ENCODE measurements at regions not wholly inside any gene's neighbourhood (a gene's known extent, or its start where the extent isn't known, plus 50 kb on each side); places are given as distances from the start of the nearest gene placed in this dataset.

DNA sequence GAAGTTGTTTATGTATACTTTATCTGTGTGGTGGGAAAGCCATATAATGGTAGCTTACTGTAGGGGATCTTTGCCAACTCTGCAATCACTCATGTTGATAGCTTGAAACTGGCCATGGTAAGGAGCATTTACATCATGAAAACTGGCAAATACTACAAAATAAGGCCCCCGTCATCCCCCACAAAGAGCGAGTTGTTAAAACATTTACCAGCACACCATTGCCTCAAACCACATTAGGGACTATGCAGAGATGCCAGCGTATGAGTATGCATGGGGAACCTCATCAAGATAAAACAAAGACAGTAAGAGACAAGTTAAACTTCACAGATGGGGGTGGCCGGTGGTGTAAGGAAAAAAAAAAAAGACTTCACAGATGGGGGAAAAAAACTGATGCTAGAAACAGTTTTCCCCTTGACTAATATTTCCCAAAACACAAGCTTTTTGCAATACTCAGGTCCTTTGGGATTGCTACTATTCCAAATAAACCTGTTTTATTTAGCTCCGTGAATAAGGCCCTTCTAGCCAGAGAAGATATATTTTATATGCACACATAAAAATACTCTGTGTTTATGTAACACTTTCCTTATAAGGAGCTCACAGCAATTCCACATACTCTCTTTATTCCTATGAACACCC is 70.6 kb upstream of the SERP2 start:
- WGBS, 2 donors (ENCODE audit: low coverage in 1 of 2), result 49 to 53% methylated on average over 4 to 5 of the region's 5 CpGs
- no peak for DNase-seq
- H3K36me3 ChIP-seq, result no peaks in the 10 kb centered on the region
- no peaks in the 10 kb centered on the region for H3K27me3 ChIP-seq
- intact Hi-C loops (cut with DNase I; ENCODE audit: low total_unique reads), result loop anchor here (10.0 kb wide), 2 partner anchors 78 to 132 kb away; no protein-coding TSS in a partner anchor
- TF ChIP-seq EP300 (IDR thresholded peaks at IDR 0.05; ENCODE audit: low read depth) (no peak), POLR2AphosphoS5 (IDR thresholded peaks at IDR 0.05) (peak in 2 of 3 donors; percentile 30 to 81)
- H3K27ac ChIP-seq, result peak overlapping the region; percentile 73 to 83 (median 78)
- no peaks in the 10 kb centered on the region for H3K9me3 ChIP-seq
- in situ Hi-C loops (cut with MboI; ENCODE audit: low pct_ligation_motif_present in 1 of 4, low pct_unique_long_range_greater_than_20kb in 1 of 4, low sequenced_read_pairs in 3 of 4), result no loop called here
- H3K4me3 ChIP-seq, result no peak overlapping the region
- H3K4me1 ChIP-seq, result peaks cover 14 to 74% (median 29%) of the 10 kb centered on the region in 4 donors

DNA sequence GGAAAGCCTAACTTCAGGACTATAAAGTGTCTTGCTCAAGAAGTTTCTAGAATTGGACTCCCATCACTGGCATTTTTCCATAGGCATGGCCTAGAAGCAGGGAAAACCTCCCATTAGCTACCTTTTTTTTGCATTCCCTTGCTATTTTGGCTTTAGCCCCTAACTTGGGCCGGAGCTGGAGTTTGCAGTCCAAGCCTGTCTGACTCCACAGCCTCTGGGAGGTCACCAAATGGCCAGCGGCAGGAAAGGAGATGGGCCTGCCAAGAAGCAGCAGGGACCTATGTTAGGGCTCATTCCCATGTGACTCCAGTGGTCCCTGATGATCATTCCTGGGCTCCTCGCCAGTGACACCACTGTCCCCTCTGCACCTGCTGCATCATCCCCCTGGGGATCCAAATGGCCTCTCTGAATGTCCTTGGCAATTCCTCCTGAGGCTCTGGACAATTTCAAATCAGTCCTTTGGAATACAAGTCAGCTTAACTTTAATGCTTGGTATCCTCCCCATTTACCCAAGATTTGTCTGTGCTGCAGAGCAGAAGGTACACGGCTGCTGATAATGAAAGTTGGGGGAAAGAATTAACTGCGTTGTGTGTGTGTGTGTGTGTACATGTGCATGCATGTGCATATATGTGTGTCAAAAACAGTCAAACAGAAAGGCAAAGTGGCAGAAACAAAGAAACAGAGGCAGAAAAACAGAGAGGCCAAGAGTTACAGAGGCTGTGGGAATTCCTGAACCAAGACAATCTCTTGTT is 69.8 kb upstream of the SERP2 start:
- 59 to 75% methylated on average over 1 to 5 of the region's 5 CpGs for WGBS, 2 donors (ENCODE audit: low coverage in 1 of 2)

DNA sequence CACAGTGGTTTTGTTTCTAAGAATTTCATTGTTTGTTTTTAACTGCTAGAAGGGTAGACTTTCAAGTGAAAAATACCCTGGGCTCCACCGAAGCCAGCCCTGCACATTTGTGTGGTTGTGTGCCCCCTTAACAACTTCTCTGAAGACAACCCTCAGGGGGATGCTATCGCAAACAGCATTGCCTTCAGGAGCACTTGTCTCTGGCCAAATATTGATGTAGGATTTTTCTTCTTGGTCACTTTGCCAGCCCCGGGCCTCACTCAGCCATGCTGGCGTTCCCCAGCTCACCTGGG is 69.2 kb upstream of the SERP2 start:
- TF ChIP-seq POLR2AphosphoS5 (IDR thresholded peaks at IDR 0.05) (no peak), EP300 (IDR thresholded peaks at IDR 0.05; ENCODE audit: low read depth) (no peak), POLR2A (IDR thresholded peaks at IDR 0.05) (no peak)
- TF ChIP-seq, protein P1, sequence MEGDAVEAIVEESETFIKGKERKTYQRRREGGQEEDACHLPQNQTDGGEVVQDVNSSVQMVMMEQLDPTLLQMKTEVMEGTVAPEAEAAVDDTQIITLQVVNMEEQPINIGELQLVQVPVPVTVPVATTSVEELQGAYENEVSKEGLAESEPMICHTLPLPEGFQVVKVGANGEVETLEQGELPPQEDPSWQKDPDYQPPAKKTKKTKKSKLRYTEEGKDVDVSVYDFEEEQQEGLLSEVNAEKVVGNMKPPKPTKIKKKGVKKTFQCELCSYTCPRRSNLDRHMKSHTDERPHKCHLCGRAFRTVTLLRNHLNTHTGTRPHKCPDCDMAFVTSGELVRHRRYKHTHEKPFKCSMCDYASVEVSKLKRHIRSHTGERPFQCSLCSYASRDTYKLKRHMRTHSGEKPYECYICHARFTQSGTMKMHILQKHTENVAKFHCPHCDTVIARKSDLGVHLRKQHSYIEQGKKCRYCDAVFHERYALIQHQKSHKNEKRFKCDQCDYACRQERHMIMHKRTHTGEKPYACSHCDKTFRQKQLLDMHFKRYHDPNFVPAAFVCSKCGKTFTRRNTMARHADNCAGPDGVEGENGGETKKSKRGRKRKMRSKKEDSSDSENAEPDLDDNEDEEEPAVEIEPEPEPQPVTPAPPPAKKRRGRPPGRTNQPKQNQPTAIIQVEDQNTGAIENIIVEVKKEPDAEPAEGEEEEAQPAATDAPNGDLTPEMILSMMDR (IDR thresholded peaks at IDR 0.05), result no peak
- no peak for DNase-seq
- no peak overlapping the region for H3K4me3 ChIP-seq
- in situ Hi-C loops (cut with MboI; ENCODE audit: low pct_ligation_motif_present in 1 of 4, low pct_unique_long_range_greater_than_20kb in 1 of 4, low sequenced_read_pairs in 3 of 4), result no loop called here
- H3K27me3 ChIP-seq, result no peaks in the 10 kb centered on the region
- peaks cover 20 to 87% (median 37%) of the 10 kb centered on the region in 4 donors for H3K4me1 ChIP-seq
- intact Hi-C loops (cut with DNase I; ENCODE audit: low total_unique reads), result loop anchor here (10.0 kb wide), 2 partner anchors 80 to 130 kb away; no protein-coding TSS in a partner anchor
- peak overlapping the region; percentile 74 to 83 (median 83) for H3K27ac ChIP-seq
- no peaks in the 10 kb centered on the region for H3K9me3 ChIP-seq
- no peaks in the 10 kb centered on the region for H3K36me3 ChIP-seq
- WGBS, 2 donors (ENCODE audit: low coverage in 1 of 2), result 76 to 83% methylated on average over 3 to 4 of the region's 4 CpGs

More for the DNA sequence above, 69.8 kb upstream of the SERP2 start:
- intact Hi-C loops (cut with DNase I; ENCODE audit: low total_unique reads) (loop anchor here (10.0 kb wide), 2 partner anchors 79 to 131 kb away; no protein-coding TSS in a partner anchor), in situ Hi-C loops (cut with MboI; ENCODE audit: low pct_ligation_motif_present in 1 of 4, low pct_unique_long_range_greater_than_20kb in 1 of 4, low sequenced_read_pairs in 3 of 4) (no loop called here)
- H3K27me3 ChIP-seq, result no peaks in the 10 kb centered on the region
- H3K4me1 ChIP-seq, result peaks cover 17 to 82% (median 33%) of the 10 kb centered on the region in 4 donors
- H3K9me3 ChIP-seq, result no peaks in the 10 kb centered on the region
- TF ChIP-seq POLR2AphosphoS5 (IDR thresholded peaks at IDR 0.05) (peak; percentile 46 to 80 (median 79)), POLR2A (IDR thresholded peaks at IDR 0.05) (no peak), EP300 (IDR thresholded peaks at IDR 0.05; ENCODE audit: low read depth) (peak; percentile 73)
- TF ChIP-seq, protein P1 (IDR thresholded peaks at IDR 0.05), result no peak
- no peaks in the 10 kb centered on the region for H3K36me3 ChIP-seq
- DNase-seq, result peak; percentile 41
- H3K4me3 ChIP-seq, result no peak overlapping the region
- H3K27ac ChIP-seq, result peak overlapping the region; percentile 74 to 83 (median 83)

DNA sequence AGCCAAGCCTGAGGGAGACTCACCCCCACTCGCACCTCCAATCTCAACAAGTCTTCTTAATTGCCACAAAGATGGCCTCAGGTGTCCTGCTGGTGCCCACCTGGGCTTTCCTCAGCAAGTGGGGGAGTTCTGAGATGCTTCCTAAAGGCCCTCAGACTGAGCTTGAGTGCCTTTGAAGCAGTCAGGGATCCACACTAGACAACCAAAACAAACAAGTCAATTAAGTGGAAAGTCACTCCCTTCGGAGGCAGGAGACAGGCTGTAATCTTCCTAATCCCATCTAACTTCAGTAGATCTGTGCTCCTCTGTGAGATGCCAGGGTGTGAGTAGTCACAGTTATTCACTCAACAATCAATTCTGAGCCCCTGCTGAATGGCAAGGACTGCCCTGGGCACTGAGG is 68.3 kb upstream of the SERP2 start:
- in situ Hi-C loops (cut with MboI; ENCODE audit: low pct_ligation_motif_present in 1 of 4, low pct_unique_long_range_greater_than_20kb in 1 of 4, low sequenced_read_pairs in 3 of 4) (no loop called here), intact Hi-C loops (cut with DNase I; ENCODE audit: low total_unique reads) (loop anchor here (10.0 kb wide), 2 partner anchors 80 to 130 kb away; no protein-coding TSS in a partner anchor)
- no peaks in the 10 kb centered on the region for H3K9me3 ChIP-seq
- H3K4me1 ChIP-seq, result peaks cover 21 to 96% (median 46%) of the 10 kb centered on the region in 4 donors
- DNase-seq, result no peak
- TF ChIP-seq EP300 (IDR thresholded peaks at IDR 0.05; ENCODE audit: low read depth) (no peak), POLR2A (IDR thresholded peaks at IDR 0.05) (no peak), POLR2AphosphoS5 (IDR thresholded peaks at IDR 0.05) (no peak)
- TF ChIP-seq, protein P1 (IDR thresholded peaks at IDR 0.05), result no peak
- no peaks in the 10 kb centered on the region for H3K27me3 ChIP-seq
- H3K27ac ChIP-seq, result peak overlapping the region; percentile 74 to 83 (median 83)
- no peak overlapping the region for H3K4me3 ChIP-seq
- H3K36me3 ChIP-seq, result no peaks in the 10 kb centered on the region
- 84 to 100% methylated on average over 1 to 2 of the region's 2 CpGs for WGBS, 2 donors (ENCODE audit: low coverage in 1 of 2)

Measured in transverse colon (tissue), 4 donors.